ENCODE measurements at regions not wholly inside any gene's neighbourhood (a gene's known extent, or its start where the extent isn't known, plus 50 kb on each side); places are given as distances from the start of the nearest gene placed in this dataset.
"Not testable (repeated sequence)": the region's sequence is repeated elsewhere in the genome, so short reads cannot be mapped to it uniquely, and the experiment has no call there.

GRCh38 chr2:37576831-37577230 is 94.6 kb downstream of the CDC42EP3 start:
- TF ChIP-seq CTCF (IDR thresholded peaks at IDR 0.05) = no peak
- peaks cover 4% of the 10 kb centered on the region for H3K4me1 ChIP-seq (ENCODE audit: insufficient read depth, low read length)
- Mint-ChIP-seq H3K4me1 (ENCODE audit: low read depth) (peaks cover 13% of the 10 kb centered on the region), H3K36me3 (ENCODE audit: low read depth) (no peaks in the 10 kb centered on the region), H3K27ac (no peak overlapping the region), H3K9me3 (no peaks in the 10 kb centered on the region), H3K27me3 (no peaks in the 10 kb centered on the region), H3K4me3 (no peak overlapping the region)
- no peaks in the 10 kb centered on the region for H3K27me3 ChIP-seq (ENCODE audit: control insufficient read depth in 1 of 2, insufficient read depth in 2 of 2, low read length in 2 of 2)
- ChIA-PET CTCF (no interaction called here), POLR2A (no interaction called here)
- no peak for ATAC-seq (ENCODE audit: poor library complexity)
- no peak overlapping the region for H3K4me3 ChIP-seq (ENCODE audit: low read length)
- no peaks in the 10 kb centered on the region for H3K36me3 ChIP-seq (ENCODE audit: insufficient read depth, low read length)
- DNase-seq = no peak
- H3K27ac ChIP-seq (ENCODE audit: low read depth in 1 of 2, low read length in 2 of 2) = no peak overlapping the region
- intact Hi-C loops (cut with DNase I, micrococcal nuclease) = no loop called here
- peaks cover 0 to 3% of the 10 kb centered on the region in 2 experiments for H3K9me3 ChIP-seq (ENCODE audit: control insufficient read depth in 1 of 2, insufficient read depth in 1 of 2, low read length in 2 of 2)

GRCh38 chr2:37579192-37579713 is 92.2 kb downstream of the CDC42EP3 start:
- Histone ChIP-seq H3K4me3 (ENCODE audit: low read length) (no peak overlapping the region), H3K9me3 (ENCODE audit: control insufficient read depth in 1 of 2, insufficient read depth in 1 of 2, low read length in 2 of 2) (peaks cover 0 to 3% of the 10 kb centered on the region in 2 experiments), H3K36me3 (ENCODE audit: insufficient read depth, low read length) (no peaks in the 10 kb centered on the region), H3K27ac (ENCODE audit: low read depth in 1 of 2, low read length in 2 of 2) (no peak overlapping the region), H3K4me1 (ENCODE audit: insufficient read depth, low read length) (peaks cover 23% of the 10 kb centered on the region), H3K27me3 (ENCODE audit: control insufficient read depth in 1 of 2, insufficient read depth in 2 of 2, low read length in 2 of 2) (no peaks in the 10 kb centered on the region)
- Mint-ChIP-seq H3K27ac (no peak overlapping the region), H3K27me3 (no peaks in the 10 kb centered on the region), H3K36me3 (ENCODE audit: low read depth) (no peaks in the 10 kb centered on the region), H3K4me1 (ENCODE audit: low read depth) (peaks cover 35% of the 10 kb centered on the region), H3K4me3 (no peak overlapping the region), H3K9me3 (no peaks in the 10 kb centered on the region)
- DNase-seq (no peak), ATAC-seq (ENCODE audit: poor library complexity) (no peak)
- ChIA-PET POLR2A (interaction anchor here (1.2 kb wide), 1 partner anchor 10 kb away, joined by 3 read pairs; no protein-coding TSS in a partner anchor), CTCF (no interaction called here)
- intact Hi-C loops (cut with DNase I, micrococcal nuclease) = no loop called here
- no peak for TF ChIP-seq CTCF (IDR thresholded peaks at IDR 0.05)

GRCh38 chr2:37579949-37580348 is 91.5 kb downstream of the CDC42EP3 start:
- CTCF ChIA-PET; H3K9me3 ChIP-seq (ENCODE audit: control insufficient read depth in 1 of 2, insufficient read depth in 1 of 2, low read length in 2 of 2); DNase-seq; H3K27ac Mint-ChIP-seq; H3K36me3 Mint-ChIP-seq (ENCODE audit: low read depth); H3K36me3 ChIP-seq (ENCODE audit: insufficient read depth, low read length); H3K9me3 Mint-ChIP-seq; H3K27me3 Mint-ChIP-seq; H3K27me3 ChIP-seq (ENCODE audit: control insufficient read depth in 1 of 2, insufficient read depth in 2 of 2, low read length in 2 of 2); H3K4me3 ChIP-seq (ENCODE audit: low read length); ATAC-seq (ENCODE audit: poor library complexity); H3K4me3 Mint-ChIP-seq; H3K27ac ChIP-seq (ENCODE audit: low read depth in 1 of 2, low read length in 2 of 2): not testable (repeated sequence)
- POLR2A ChIA-PET = interaction anchor here (1.2 kb wide), 1 partner anchor 11 kb away, joined by 3 read pairs; no protein-coding TSS in a partner anchor
- H3K4me1 Mint-ChIP-seq (ENCODE audit: low read depth) = peaks cover 42% of the 10 kb centered on the region
- intact Hi-C loops (cut with DNase I, micrococcal nuclease) = loop anchor here in 1 of 2 experiments (5.0 kb wide), 1 partner anchor 92 kb away; the partner anchor contains the start of gene CDC42EP3
- H3K4me1 ChIP-seq (ENCODE audit: insufficient read depth, low read length) = peaks cover 27% of the 10 kb centered on the region

GRCh38 chr2:37581433-37581832 is 90.0 kb downstream of the CDC42EP3 start:
- no peak for TF ChIP-seq CTCF (IDR thresholded peaks at IDR 0.05)
- H3K27ac ChIP-seq (ENCODE audit: low read depth in 1 of 2, low read length in 2 of 2) = no peak overlapping the region
- Mint-ChIP-seq H3K4me1 (ENCODE audit: low read depth) (peaks cover 57% of the 10 kb centered on the region), H3K4me3 (peak overlapping the region; percentile 14), H3K27me3 (no peaks in the 10 kb centered on the region), H3K9me3 (no peaks in the 10 kb centered on the region), H3K27ac (no peak overlapping the region), H3K36me3 (ENCODE audit: low read depth) (no peaks in the 10 kb centered on the region)
- H3K4me3 ChIP-seq (ENCODE audit: low read length) = no peak overlapping the region
- peaks cover 37% of the 10 kb centered on the region for H3K4me1 ChIP-seq (ENCODE audit: insufficient read depth, low read length)
- ATAC-seq (ENCODE audit: poor library complexity) (no peak), DNase-seq (no peak)
- no peaks in the 10 kb centered on the region for H3K36me3 ChIP-seq (ENCODE audit: insufficient read depth, low read length)
- no peaks in the 10 kb centered on the region for H3K27me3 ChIP-seq (ENCODE audit: control insufficient read depth in 1 of 2, insufficient read depth in 2 of 2, low read length in 2 of 2)
- intact Hi-C loops (cut with DNase I, micrococcal nuclease) = loop anchor here in 1 of 2 experiments (5.0 kb wide), 1 partner anchor 91 kb away; the partner anchor contains the start of gene CDC42EP3
- ChIA-PET POLR2A (interaction anchor here (1.8 to 9.5 kb wide), 3 partner anchors 12 to 39 kb away, joined by 8 to 121 read pairs (median 12); no protein-coding TSS in a partner anchor), CTCF (interaction anchor here (1.0 to 2.0 kb wide), 2 partner anchors 46 to 251 kb away, joined by 3 to 4 read pairs; no protein-coding TSS in a partner anchor)
- peaks cover 0 to 3% of the 10 kb centered on the region in 2 experiments for H3K9me3 ChIP-seq (ENCODE audit: control insufficient read depth in 1 of 2, insufficient read depth in 1 of 2, low read length in 2 of 2)

Data from CD4-positive, alpha-beta T cell (primary cell).